Hepatocyte (in vitro differentiated cells): ENCODE measurements at regions not wholly inside any gene's neighbourhood (a gene's known extent, or its start where the extent isn't known, plus 50 kb on each side); places are given as distances from the start of the nearest gene placed in this dataset.

ENCODE experiments used
- DNase-seq: peaks from one replicate; pipeline ENCODE4 v3.0.0-alpha.2; 2016; ENCODE audit warnings: low spot score
- H2AFZ ChIP-seq: fragments of 200-600 bp; sonication (generic); 2 replicates; pipeline ENCODE4 v1.6.0; 2016; ENCODE audit warnings: antibody characterized with exemption, mild to moderate bottlenecking
- H3K27ac ChIP-seq: fragments of 200-600 bp; sonication (generic); 2 replicates; pipeline ENCODE4 v1.5.1; 2016; ENCODE audit warnings: mild to moderate bottlenecking
- H3K27me3 ChIP-seq: fragments of 200-600 bp; sonication (generic); 2 replicates; pipeline ENCODE4 v1.6.1; 2016
- H3K36me3 ChIP-seq: fragments of 200-600 bp; sonication (generic); replicated peaks from 2 replicates; pipeline ENCODE4 v1.5.1; 2016; ENCODE audit warnings: low read depth; ENCODE audit not compliant: insufficient read depth
- H3K4me1 ChIP-seq: fragments of 200-600 bp; sonication (generic); 2 replicates; pipeline ENCODE4 v1.5.1; 2016; ENCODE audit warnings: mild to moderate bottlenecking, moderate library complexity; ENCODE audit not compliant: insufficient read depth
- H3K4me2 ChIP-seq: fragments of 200-600 bp; sonication (generic); 2 replicates; pipeline ENCODE4 v1.6.0; 2016
- H3K4me3 ChIP-seq: fragments of 200-600 bp; sonication (generic); 2 replicates; pipeline ENCODE4 v1.5.1; 2016; ENCODE audit warnings: mild to moderate bottlenecking
- H3K79me2 ChIP-seq: fragments of 200-600 bp; sonication (generic); 2 replicates; pipeline ENCODE4 v1.6.0; 2017; ENCODE audit warnings: mild to moderate bottlenecking
- H3K9me2 ChIP-seq: fragments of 200-600 bp; sonication (generic); replicated peaks from 2 replicates; pipeline ENCODE4 v1.6.0; 2017; ENCODE audit warnings: mild to moderate bottlenecking; ENCODE audit not compliant: insufficient read depth
- H3K9me3 ChIP-seq: fragments of 200-600 bp; sonication (generic); 2 replicates; pipeline ENCODE4 v1.5.1; 2016; ENCODE audit warnings: low read depth, mild to moderate bottlenecking
- H4K20me1 ChIP-seq: fragments of 200-600 bp; sonication (generic); 2 replicates; pipeline ENCODE4 v1.6.0; 2016; ENCODE audit warnings: mild to moderate bottlenecking; ENCODE audit not compliant: insufficient read depth, poor library complexity, severe bottlenecking
- CTCF ChIP-seq: fragments of 200-600 bp; sonication (generic); IDR thresholded peaks from 2 replicates; pipeline ENCODE4 v1.5.1; 2016; ENCODE audit warnings: antibody characterized with exemption, mild to moderate bottlenecking; ENCODE audit not compliant: poor library complexity
- EZH2 ChIP-seq: fragments of 200-600 bp; sonication (generic); IDR thresholded peaks from 2 replicates; pipeline ENCODE4 v1.6.1; 2016; ENCODE audit warnings: antibody characterized with exemption, mild to moderate bottlenecking, borderline replicate concordance
- EZH2phosphoT487 ChIP-seq: fragments of 200-600 bp; sonication (generic); IDR thresholded peaks from one replicate; pipeline ENCODE4 v1.6.1; 2018; ENCODE audit warnings: antibody characterized with exemption, mild to moderate bottlenecking, low read depth, moderate library complexity; ENCODE audit not compliant: unreplicated experiment, severe bottlenecking
- WGBS: methylation state at CpG from one replicate; pipeline ENCODE4 v1.1.6; 2016; ENCODE audit warnings: low lambda C conversion rate; ENCODE audit errors: missing lambda C conversion rate; 5-methylcytosine and 5-hydroxymethylcytosine counted together

- no peaks in the 10 kb centered on the region for H3K36me3 ChIP-seq
- no peaks in the 10 kb centered on the region for H3K79me2 ChIP-seq
- 88% methylated on average over 1 of the region's 1 CpG for WGBS
- H3K4me1 ChIP-seq = no peaks in the 10 kb centered on the region
- H3K27me3 ChIP-seq = no peaks in the 10 kb centered on the region
- H3K9me3 ChIP-seq = no peaks in the 10 kb centered on the region
- no peak for TF ChIP-seq EZH2
- no peak for TF ChIP-seq EZH2phosphoT487
- TF ChIP-seq CTCF = no peak
- no peaks in the 10 kb centered on the region for H3K9me2 ChIP-seq
- DNase-seq = no peak
- H2AFZ ChIP-seq = no peak overlapping the region
- H3K27ac ChIP-seq = no peak overlapping the region
- H4K20me1 ChIP-seq = no peaks in the 10 kb centered on the region
- H3K4me3 ChIP-seq = no peak overlapping the region
- H3K4me2 ChIP-seq = no peak overlapping the region
Measured at GRCh38 chr4:18670034-18670433, 648.5 kb upstream of the LCORL start.

- Histone ChIP-seq H3K9me3 (no peaks in the 10 kb centered on the region), H3K27me3 (no peaks in the 10 kb centered on the region), H3K27ac (no peak overlapping the region), H3K36me3 (no peaks in the 10 kb centered on the region), H3K79me2 (no peaks in the 10 kb centered on the region), H4K20me1 (no peaks in the 10 kb centered on the region), H3K4me3 (no peak overlapping the region), H3K4me1 (no peaks in the 10 kb centered on the region), H3K4me2 (no peak overlapping the region), H2AFZ (no peak overlapping the region), H3K9me2 (no peaks in the 10 kb centered on the region)
- TF ChIP-seq EZH2 (no peak), CTCF (no peak), EZH2phosphoT487 (no peak)
- 93% methylated on average over 1 of the region's 1 CpG for WGBS
- no peak for DNase-seq
Measured at GRCh38 chr4:18669390-18669789, 647.8 kb upstream of the LCORL start.

GRCh38 chr4:18666322-18666721 lies 644.8 kb upstream of the LCORL start:
- Histone ChIP-seq H3K4me2 (no peak overlapping the region), H2AFZ (no peak overlapping the region), H3K4me3 (no peak overlapping the region), H4K20me1 (no peaks in the 10 kb centered on the region), H3K27me3 (no peaks in the 10 kb centered on the region), H3K36me3 (no peaks in the 10 kb centered on the region), H3K79me2 (no peaks in the 10 kb centered on the region), H3K27ac (no peak overlapping the region), H3K9me2 (no peaks in the 10 kb centered on the region), H3K9me3 (no peaks in the 10 kb centered on the region), H3K4me1 (no peaks in the 10 kb centered on the region)
- DNase-seq = no peak
- 97% methylated on average over 6 of the region's 6 CpGs for WGBS
- TF ChIP-seq EZH2phosphoT487 (no peak), EZH2 (no peak), CTCF (no peak)

GRCh38 chr4:18664171-18664570 lies 642.6 kb upstream of the LCORL start:
- Histone ChIP-seq H4K20me1 (no peaks in the 10 kb centered on the region), H3K27me3 (no peaks in the 10 kb centered on the region), H3K79me2 (no peaks in the 10 kb centered on the region), H3K36me3 (no peaks in the 10 kb centered on the region), H3K9me2 (no peaks in the 10 kb centered on the region), H3K9me3 (no peaks in the 10 kb centered on the region), H2AFZ (no peak overlapping the region), H3K4me3 (no peak overlapping the region), H3K4me1 (no peaks in the 10 kb centered on the region), H3K4me2 (no peak overlapping the region), H3K27ac (no peak overlapping the region)
- TF ChIP-seq EZH2 (no peak), CTCF (no peak), EZH2phosphoT487 (no peak)
- DNase-seq = no peak
- 94% methylated on average over 9 of the region's 9 CpGs for WGBS
